Stimulated activated naive CD8-positive, alpha-beta T cell treated with anti-CD3 and anti-CD28 coated beads, Interleukin-15, Interleukin-2, amounts not matched to agents 100 U/mL and 50 U/mL, for 24 hours (primary cell): ENCODE measurements at regions not wholly inside any gene's neighbourhood (a gene's known extent, or its start where the extent isn't known, plus 50 kb on each side); places are given as distances from the start of the nearest gene placed in this dataset.
A peak's percentile ranks its signal among the peaks of the same experiment; 100 is the strongest.
"Not testable (repeated sequence)": the region's sequence is repeated elsewhere in the genome, so short reads cannot be mapped to it uniquely, and the experiment has no call there.

Source experiments
- ATAC-seq: fragments of 150-1000 bp; cut with Tn5 transposase; one replicate; pipeline ENCODE4 v1.10.0; 2021
- DNase-seq: peaks from one replicate; pipeline ENCODE4 v3.0.0; 2021

DNA sequence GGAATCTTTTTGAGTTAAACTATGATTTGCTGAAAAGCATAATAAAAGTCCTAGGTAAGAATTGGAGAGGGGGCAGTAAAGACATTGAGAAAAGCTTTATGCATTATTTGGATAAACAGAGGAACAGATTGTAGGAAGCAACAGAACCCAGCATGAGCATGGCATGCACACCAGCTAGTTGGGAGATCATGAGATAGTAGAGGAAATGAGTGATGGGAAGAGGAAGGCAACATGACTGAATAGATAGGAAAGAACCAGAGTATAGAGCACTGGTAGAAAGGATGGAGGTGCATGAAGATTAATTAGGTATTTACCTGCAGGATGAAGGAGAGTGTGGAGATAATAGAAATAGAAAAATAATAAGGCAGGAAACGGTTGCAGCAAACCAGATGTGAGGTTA is 248.5 kb upstream of the LMO3 start:
- ATAC-seq (no peak), DNase-seq (no peak)

DNA sequence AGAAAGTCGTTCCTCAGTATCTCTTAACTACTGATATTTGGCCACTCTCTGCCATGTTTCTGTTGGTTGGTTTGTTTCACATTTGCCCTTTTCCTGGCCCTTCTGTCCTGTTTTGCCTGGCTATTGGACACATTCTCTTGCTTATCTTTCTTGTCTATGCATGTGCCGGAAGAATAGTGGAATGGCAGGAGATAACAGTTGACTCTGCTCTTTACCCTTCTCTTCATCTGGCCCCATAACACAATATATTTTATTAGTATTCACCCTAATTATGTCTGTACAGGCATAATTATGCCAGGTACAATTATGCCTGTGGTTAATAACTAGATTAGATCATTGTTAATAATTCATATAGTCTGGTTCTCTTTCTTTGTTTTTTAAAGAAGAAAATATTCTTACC is 243.5 kb upstream of the LMO3 start:
- ATAC-seq, result no peak

DNA sequence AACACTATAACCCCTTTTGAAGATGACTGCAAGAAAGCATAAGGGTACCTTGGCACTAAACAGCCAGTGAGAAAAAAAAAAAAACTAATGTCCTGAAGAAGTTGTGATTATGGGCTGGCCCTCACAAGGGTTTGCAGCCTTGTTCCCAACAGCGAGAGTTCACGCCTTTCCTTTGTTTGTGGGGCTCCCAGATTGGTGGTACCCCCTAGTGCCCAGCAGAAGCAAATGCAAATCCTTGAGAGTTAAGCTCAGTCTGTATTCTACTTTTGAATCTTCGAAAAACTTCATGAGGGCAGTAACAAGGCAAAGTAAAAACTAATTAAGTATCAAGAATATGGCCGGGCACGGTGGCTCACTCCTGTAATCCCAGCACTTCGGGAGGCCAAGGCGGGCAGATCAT is 238.9 kb upstream of the LMO3 start:
- ATAC-seq (no peak), DNase-seq (no peak)

More for the DNA sequence above, 243.5 kb upstream of the LMO3 start:
- DNase-seq, result no peak

DNA sequence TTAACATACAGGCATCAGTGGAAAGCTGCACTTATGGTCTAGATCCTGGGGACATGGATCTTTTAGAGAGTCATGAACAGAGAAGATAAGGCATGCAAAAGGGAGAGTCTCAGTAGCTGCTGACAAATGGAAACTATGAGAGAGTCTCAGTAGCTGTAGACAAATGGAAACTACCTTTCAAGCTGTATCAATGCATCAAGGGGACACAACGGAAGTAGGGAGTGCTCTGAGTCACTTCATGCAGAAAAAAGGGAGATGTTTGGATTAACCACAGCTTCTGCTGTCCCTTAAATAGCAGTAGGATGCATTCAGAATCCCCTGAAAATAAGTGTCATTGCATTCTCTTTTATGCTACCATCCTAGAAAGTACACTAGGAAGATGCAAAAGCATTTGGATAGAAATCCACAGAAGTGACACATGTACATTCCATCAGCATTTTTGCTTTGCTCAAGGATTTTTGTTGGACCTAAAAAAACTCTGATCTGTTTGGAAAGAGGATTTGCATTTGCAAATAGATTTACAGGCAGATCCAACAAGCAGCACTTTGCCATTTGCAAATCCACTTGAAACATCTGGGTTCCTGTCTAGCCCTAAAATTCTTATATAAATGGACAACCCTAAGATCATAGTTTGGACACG is 227.5 kb upstream of the LMO3 start:
- no peak for DNase-seq
- ATAC-seq, result peak; percentile 19

- ATAC-seq (no peak), DNase-seq (no peak)
Measured at GRCh38 chr12:16828891-16829290, 222.9 kb upstream of the LMO3 start.

DNA sequence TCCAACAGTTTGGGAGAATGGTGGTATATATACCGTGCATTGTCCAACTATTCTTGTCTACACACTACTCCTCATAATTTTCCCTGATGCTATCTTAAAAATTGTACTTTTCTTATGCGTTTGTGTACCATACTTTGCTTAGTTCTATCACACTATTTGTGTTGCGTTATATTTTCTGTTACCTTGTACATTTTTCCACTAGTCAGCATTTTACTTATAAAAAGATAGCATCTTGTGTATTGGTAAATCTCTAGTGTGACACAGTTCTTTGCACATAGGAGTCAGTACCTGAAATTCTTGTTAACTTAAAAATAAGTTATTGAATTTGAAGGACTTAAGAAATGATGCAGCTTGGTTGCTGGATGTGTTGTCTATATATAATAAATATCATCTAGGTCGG is 201.8 kb upstream of the LMO3 start:
- DNase-seq, result no peak
- ATAC-seq, result no peak

- ATAC-seq (no peak), DNase-seq (no peak)
Measured at GRCh38 chr12:16796168-16796567, 190.2 kb upstream of the LMO3 start.

DNA sequence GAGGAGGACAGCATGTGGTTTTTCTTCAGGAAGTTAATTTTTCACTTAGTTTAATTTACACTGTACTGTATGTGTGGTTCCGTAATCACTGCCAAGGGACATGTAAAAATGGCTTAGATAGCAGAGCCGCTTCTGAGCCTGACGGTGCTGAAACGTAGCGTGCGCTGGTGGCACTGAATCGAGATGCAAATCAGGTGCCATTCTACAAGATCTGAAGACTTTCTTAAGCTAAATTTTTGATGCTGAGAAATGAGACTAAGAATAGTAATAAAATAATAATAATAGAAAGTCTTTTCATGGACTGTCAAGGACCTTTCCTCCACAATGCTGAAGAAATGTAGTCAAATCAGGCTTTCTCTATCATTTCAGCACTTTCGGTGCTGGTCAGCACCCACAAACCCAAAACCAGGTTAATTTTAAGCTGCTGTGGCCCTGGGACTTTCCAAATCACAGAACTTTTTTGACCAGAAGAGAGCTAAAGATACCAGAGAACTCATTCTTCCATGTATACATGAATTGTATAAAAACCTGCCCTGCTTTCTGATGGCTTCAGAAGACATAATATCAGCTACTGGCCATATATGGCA is 183.3 kb upstream of the LMO3 start:
- ATAC-seq (no peak), DNase-seq (no peak)

GRCh38 chr12:16788506-16789203 is 182.7 kb upstream of the LMO3 start:
- ATAC-seq (no peak), DNase-seq (no peak)

DNA sequence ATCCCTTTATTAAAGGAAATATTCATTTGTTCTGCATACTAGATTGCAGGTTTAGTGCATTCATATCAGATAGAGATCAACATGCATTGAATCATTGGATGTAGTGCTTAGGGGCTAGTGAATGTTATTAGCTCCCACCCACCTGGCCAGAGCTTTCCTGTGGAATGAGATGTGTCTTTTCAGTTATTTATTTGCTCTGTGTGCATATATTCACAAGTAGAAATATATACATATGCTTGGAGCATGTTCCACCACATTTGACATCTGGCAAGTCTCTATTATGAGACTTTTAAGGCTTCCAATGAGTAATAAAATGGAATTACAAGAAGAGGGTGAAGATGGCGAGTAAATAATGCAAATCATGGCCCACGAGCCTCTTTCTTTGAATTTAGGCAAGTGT is 180.0 kb upstream of the LMO3 start:
- DNase-seq (no peak), ATAC-seq (no peak)

DNA sequence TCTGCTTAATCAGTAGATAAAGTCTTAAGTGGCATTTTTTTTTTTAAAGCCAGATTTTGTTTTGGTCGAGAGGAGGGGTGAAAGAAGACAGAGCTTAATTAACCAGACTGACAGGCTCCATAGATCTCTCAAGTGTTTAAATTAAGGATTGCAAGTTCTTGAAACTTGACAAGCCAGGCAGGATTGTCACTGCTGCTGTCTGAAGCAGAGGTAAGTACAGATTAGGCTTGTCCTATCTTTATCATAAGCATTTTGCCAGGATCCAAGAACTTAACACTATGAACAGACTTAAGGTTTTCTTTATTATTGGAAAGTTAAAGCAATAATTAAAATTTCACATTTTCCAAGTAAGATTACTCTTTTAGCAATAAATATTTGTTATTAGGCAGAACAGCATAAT is 179.6 kb upstream of the LMO3 start:
- ATAC-seq (no peak), DNase-seq (no peak)

DNA sequence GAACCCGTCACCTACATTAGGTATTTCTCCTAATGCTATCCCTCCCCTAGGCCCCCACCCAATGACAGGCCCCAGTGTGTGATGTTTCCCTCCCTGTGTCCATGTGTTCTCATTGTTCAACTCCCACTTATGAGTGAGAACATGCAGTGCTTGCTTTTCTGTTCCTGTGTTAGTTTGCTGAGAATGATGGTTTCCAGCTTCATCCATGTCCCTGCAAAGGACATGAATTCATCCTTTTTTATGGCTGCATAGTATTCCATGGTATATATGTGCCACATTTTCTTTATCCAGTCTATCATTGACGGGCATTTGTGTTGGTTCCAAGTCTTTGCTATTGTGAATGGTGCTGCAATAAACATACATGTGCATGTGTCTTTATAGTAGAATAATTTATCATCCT is 163.2 kb upstream of the LMO3 start:
- ATAC-seq, DNase-seq: not testable (repeated sequence)

- DNase-seq (no peak), ATAC-seq (no peak)
Measured at GRCh38 chr12:16766736-16767135, 160.8 kb upstream of the LMO3 start.

DNA sequence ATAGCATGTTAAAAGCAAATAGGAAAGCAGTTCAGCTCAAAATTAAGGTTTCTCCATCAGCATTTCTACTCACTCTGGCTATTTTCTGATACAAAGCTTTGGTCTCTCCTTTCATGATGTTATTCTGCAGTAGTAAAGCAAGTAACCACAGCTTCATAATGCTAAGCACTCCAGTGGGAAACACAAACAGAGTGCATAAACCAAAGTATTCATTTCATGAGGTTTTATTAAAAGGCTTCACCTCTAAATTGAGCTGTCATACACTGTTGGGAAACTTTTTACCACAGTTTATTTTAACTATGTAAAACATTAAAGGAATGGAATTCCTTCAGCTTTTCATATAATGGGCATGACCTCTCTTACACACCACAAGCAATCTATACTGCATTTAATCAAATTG is 157.9 kb upstream of the LMO3 start:
- ATAC-seq (no peak), DNase-seq (no peak)

GRCh38 chr12:16756833-16757555 is 151.0 kb upstream of the LMO3 start:
- ATAC-seq (no peak), DNase-seq (no peak)

DNA sequence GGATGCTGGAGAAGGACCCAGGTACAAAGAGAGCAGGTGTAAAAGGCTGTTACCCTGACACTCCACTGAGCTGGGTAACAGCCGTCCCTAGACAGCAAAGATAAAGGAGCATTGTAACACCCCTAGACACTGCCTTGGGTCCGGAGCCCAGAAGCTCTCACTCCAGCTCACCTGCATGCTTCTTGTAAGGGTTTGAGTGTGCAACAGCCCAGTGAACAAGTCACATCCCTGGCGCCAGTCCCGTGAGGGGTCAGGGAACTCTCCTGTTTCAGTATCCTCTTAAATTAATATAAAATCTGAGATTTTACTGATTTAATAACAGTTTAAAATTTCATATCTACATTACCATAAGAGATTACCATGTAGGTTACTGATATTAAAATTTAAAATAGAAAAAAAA is 124.8 kb upstream of the LMO3 start:
- no peak for DNase-seq
- ATAC-seq, result no peak

GRCh38 chr12:16726879-16727278 is 120.9 kb upstream of the LMO3 start:
- no peak for ATAC-seq

DNA sequence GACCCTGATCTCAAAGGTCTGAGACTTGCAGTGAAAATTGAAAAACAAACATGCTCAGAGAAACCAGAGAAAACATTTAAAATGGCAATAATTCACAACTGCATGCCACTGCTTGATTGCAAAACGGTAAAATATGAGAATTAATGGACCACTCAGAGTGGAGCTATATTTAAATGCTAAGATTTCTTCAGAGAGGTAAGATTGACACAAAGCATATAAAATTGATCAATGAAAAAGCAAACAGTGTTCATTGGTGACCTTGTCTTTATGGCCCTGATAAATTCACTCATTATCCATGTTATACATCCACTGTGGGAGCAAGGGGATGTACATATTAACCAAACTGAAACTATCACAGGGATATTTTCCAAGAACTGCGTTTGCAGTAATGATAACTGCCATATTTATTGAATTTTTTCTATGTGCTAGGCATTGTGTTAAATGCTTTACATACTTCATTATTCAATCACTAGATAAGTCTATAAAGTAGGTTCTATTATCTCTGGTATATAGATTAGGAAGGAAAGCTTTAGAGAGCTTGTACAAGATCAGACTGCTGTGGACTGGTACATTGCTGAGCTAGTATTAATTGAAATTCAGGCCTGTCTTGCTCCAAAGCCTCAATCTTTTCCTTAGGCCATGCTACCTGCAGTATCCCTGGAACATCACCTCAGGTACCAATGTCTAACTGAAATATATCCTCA is 113.9 kb upstream of the LMO3 start:
- DNase-seq (no peak), ATAC-seq (no peak)

More at GRCh38 chr12:16726879-16727278, 120.9 kb upstream of the LMO3 start:
- no peak for DNase-seq

DNA sequence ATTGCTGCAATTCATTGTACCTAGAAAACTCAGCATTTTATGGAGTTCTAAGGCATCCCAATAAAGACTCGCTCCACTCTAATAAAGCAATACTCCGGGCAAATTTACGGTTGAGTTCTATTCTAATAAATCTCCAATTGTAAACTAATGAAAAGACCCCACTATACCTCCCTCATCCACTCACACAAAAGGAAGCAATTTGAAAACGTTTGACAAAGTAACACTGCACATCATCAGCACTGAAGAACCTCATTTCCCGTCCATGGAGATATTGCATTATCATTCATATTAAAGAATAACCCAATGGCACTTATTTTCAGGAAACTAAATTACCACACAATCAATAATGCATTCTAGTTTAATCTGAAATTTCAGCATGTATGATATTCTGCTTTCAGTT is 111.0 kb upstream of the LMO3 start:
- no peak for DNase-seq
- no peak for ATAC-seq

GRCh38 chr12:16692099-16692498 is 86.1 kb upstream of the LMO3 start:
- ATAC-seq (no peak), DNase-seq (no peak)

- no peak for DNase-seq
- ATAC-seq, result no peak
Measured at GRCh38 chr12:16691624-16692023, 85.7 kb upstream of the LMO3 start.

GRCh38 chr12:16688200-16688599 is 82.2 kb upstream of the LMO3 start:
- ATAC-seq, result no peak
- DNase-seq, result no peak

DNA sequence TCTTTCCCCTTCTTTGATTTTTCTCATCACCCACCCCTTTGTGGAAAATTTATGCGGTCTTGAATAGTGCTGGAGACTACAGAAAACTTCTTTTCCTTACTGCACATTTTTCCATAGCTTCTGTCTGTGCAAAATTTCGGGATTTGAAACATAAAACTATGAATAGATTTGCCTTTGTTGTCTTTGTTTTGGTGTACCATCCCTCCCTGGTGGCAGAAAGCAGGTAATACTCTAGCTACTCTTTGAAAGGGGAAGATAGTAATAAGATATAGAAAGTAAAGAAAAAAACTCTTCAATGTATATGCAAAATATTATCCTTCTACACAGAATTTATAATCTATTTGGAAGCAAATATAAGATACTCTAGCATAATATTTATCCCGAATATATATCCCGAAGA is 79.1 kb upstream of the LMO3 start:
- ATAC-seq (no peak), DNase-seq (no peak)
